K562 (cell line): ENCODE measurements at regions not wholly inside any gene's neighbourhood (a gene's known extent, or its start where the extent isn't known, plus 50 kb on each side); places are given as distances from the start of the nearest gene placed in this dataset.

ENCODE experiments used
- ATAC-seq: fragments of 200-7000 bp; cut with Tn5 transposase; 3 replicates; pipeline ENCODE4 v1.9.1; 2020; ENCODE audit warnings: moderate library complexity
- BruUV-seq: library from RNA; stranded (reverse); fragments of 400-500 nt; replicated peaks from 2 replicates; lab custom pipeline; 2021; lab: Mats Ljungman, UMichigan
- CTCF ChIA-PET: fragments of 300-600 bp; formaldehyde crosslinking; extraction: SDS; loops from one replicate; lab custom pipeline; 2021; ENCODE audit warnings: low intra/inter-chr PET ratio; lab: Yijun Ruan, JAX
- POLR2A ChIA-PET: fragments of 300-600, 350-650 bp; sonication (Branson Sonifier 250); formaldehyde crosslinking; extraction: SDS; loops from one replicate; lab custom pipeline; 2021; ENCODE audit warnings: antibody characterized with exemption, inconsistent platforms; lab: Yijun Ruan, JAX
- DNase-seq, 4 experiments: peaks; one replicate each; pipeline versions ENCODE4 v3.0.0 to v3.0.0-alpha.2; 2011 to 2018; ENCODE audit warnings: low spot score in 3 of 4, mixed read lengths in 3 of 4; ENCODE audit errors: extremely low read depth in 1 of 4
- FAIRE-seq: peaks from 2 replicates; lab custom pipeline; 2011; peaks lifted over from hg19 to GRCh38; lab: Jason Lieb, UNC
- H2AFZ ChIP-seq: 2 replicates; pipeline ENCODE4 v1.6.0; 2011; ENCODE audit warnings: low read depth, low read length, control low read depth, inconsistent platforms
- H3K27ac ChIP-seq: fragments of 200-600 bp; 3 replicates; pipeline ENCODE4 v1.8.0; 2011; ENCODE audit warnings: low read depth, mild to moderate bottlenecking, control low read depth, inconsistent platforms, low read length, moderate library complexity, mixed read lengths; ENCODE audit errors: extremely low read depth
- H3K27me3 ChIP-seq, 2 experiments: fragments of 300-600 bp in 1 of 2; 2 replicates in 1 of 2; 3 replicates in 1 of 2; pipeline versions ENCODE4 v1.6.0 to v1.8.0; 2011; ENCODE audit warnings: inconsistent platforms in 2 of 2, low read length in 2 of 2, mild to moderate bottlenecking in 1 of 2, mixed read lengths in 1 of 2, moderate library complexity in 1 of 2; ENCODE audit not compliant: control insufficient read depth in 2 of 2, insufficient read depth in 2 of 2
- H3K36me3 ChIP-seq: fragments of 300-600 bp; 3 replicates; pipeline ENCODE4 v1.8.0; 2011; ENCODE audit warnings: mild to moderate bottlenecking, low read length, inconsistent platforms; ENCODE audit not compliant: control insufficient read depth, insufficient read depth
- H3K4me1 ChIP-seq, 2 experiments: fragments of 200-600 bp in 1 of 2; replicated peaks in 1 of 2; 2 replicates in 1 of 2; 3 replicates in 1 of 2; pipeline versions ENCODE4 v1.5.1 to v1.8.0; 2011; ENCODE audit warnings: inconsistent platforms in 2 of 2, low read length in 2 of 2, mild to moderate bottlenecking in 1 of 2, mixed read lengths in 1 of 2, moderate library complexity in 1 of 2; ENCODE audit not compliant: control insufficient read depth in 2 of 2, insufficient read depth in 2 of 2
- H3K4me2 ChIP-seq: 2 replicates; pipeline ENCODE4 v1.6.1; 2011; ENCODE audit warnings: low read length, control low read depth, inconsistent platforms, mixed read lengths; ENCODE audit not compliant: insufficient read depth
- H3K4me3 ChIP-seq: fragments of 200-600 bp; sonication (generic), shearing (Covaris generic); 2 replicates; pipeline ENCODE4 v1.5.1; 2016; ENCODE audit warnings: control low read depth, inconsistent platforms
- H3K79me2 ChIP-seq: fragments of 200-600 bp; 3 replicates; pipeline ENCODE4 v1.8.0; 2011; ENCODE audit warnings: low read length, inconsistent platforms; ENCODE audit not compliant: control insufficient read depth, insufficient read depth
- H3K9ac ChIP-seq, 2 experiments: 2 replicates each; pipeline versions ENCODE4 v1.6.0 to v1.6.1; 2011; ENCODE audit warnings: low read depth in 2 of 2, low read length in 2 of 2, control low read depth in 1 of 2, inconsistent platforms in 1 of 2, mild to moderate bottlenecking in 1 of 2, mixed read lengths in 1 of 2; ENCODE audit not compliant: insufficient read depth in 1 of 2
- H3K9me1 ChIP-seq: one replicate; pipeline ENCODE4 v1.6.0; 2011; ENCODE audit warnings: inconsistent platforms, mild to moderate bottlenecking, low read length, moderate library complexity; ENCODE audit not compliant: control insufficient read depth, insufficient read depth
- H3K9me3 ChIP-seq: replicated peaks from 2 replicates; pipeline ENCODE4 v1.5.1; 2011; ENCODE audit warnings: low read depth, low read length, inconsistent platforms; ENCODE audit not compliant: control insufficient read depth, insufficient read depth
- H4K20me1 ChIP-seq: replicated peaks from 2 replicates; pipeline ENCODE4 v1.6.1; 2011; ENCODE audit warnings: low read length, inconsistent platforms, mixed read lengths; ENCODE audit not compliant: control insufficient read depth, insufficient read depth
- BCLAF1 ChIP-seq, 2 experiments: fragments of 450-650 bp in 1 of 2; IDR thresholded peaks; 2 replicates each; pipeline ENCODE4 v1.6.1; 2011 to 2017; ENCODE audit warnings: low read depth in 2 of 2, antibody characterized with exemption in 1 of 2, borderline replicate concordance in 1 of 2, low read length in 1 of 2, mild to moderate bottlenecking in 1 of 2, mixed read lengths in 1 of 2; ENCODE audit not compliant: control insufficient read depth in 1 of 2
- ERF ChIP-seq: fragments of 450-650 bp; formaldehyde crosslinking; IDR thresholded peaks from 2 replicates; pipeline ENCODE4 v1.4.0; 2020; ENCODE audit warnings: mild to moderate bottlenecking, mixed read lengths
- PHB ChIP-seq: fragments of 250-450 bp; sonication (Bioruptor Pico); IDR thresholded peaks from 2 replicates; pipeline ENCODE4 v1.5.0; 2021
- WGBS: fragments of 100-300 bp; shearing (Covaris generic); methylation state at CpG from one replicate; pipeline ENCODE4 v1.1.6; 2016; ENCODE audit warnings: low coverage, mixed read lengths; ENCODE audit not compliant: insufficient coverage; ENCODE audit errors: missing lambda C conversion rate; 5-methylcytosine and 5-hydroxymethylcytosine counted together
- in situ Hi-C: fragments of 300-500 bp; cut with MboI; formaldehyde crosslinking; loops from 4 replicates; pipeline ENCODE4 v1.15.0; 2018; ENCODE audit warnings: inconsistent platforms, mixed read lengths
- intact Hi-C: fragments of 100-400 bp; cut with micrococcal nuclease; formaldehyde crosslinking; loops from 2 replicates; pipeline ENCODE4 v1.14.2; 2022

GRCh38 chr4:126209147-126209546 lies 894.4 kb downstream of the FAT4 start:
- FAIRE-seq = no peak
- 0% methylated on average over 3 of the region's 3 CpGs for WGBS
- in situ Hi-C loops = no loop called here
- no TSS peak for BruUV-seq
- H2AFZ ChIP-seq = no peak overlapping the region
- no peaks in the 10 kb centered on the region for H3K36me3 ChIP-seq
- no peak overlapping the region for H3K9ac ChIP-seq
- TF ChIP-seq ERF (no peak), PHB (CRISPR knock-in tag) (no peak), BCLAF1 (IDR thresholded peaks at IDR 0.05; ENCODE audit: borderline replicate concordance in 1 of 2, control insufficient read depth in 1 of 2, low read depth in 2 of 2, low read length in 1 of 2) (no peak)
- TF ChIP-seq, all 486 proteins: peak for 0
- ATAC-seq = no peak
- ChIA-PET CTCF (no interaction called here), POLR2A (no interaction called here)
- no peak for DNase-seq
- Histone ChIP-seq H3K4me2 (no peak overlapping the region), H4K20me1 (no peaks in the 10 kb centered on the region), H3K4me1 (no peaks in the 10 kb centered on the region), H3K79me2 (no peaks in the 10 kb centered on the region), H3K27me3 (no peaks in the 10 kb centered on the region), H3K27ac (no peak overlapping the region), H3K4me3 (no peak overlapping the region), H3K9me1 (no peaks in the 10 kb centered on the region), H3K9me3 (no peaks in the 10 kb centered on the region)
- intact Hi-C loops = no loop called here
